VCaP (cell line): ENCODE measurements at regions not wholly inside any gene's neighbourhood (a gene's known extent, or its start where the extent isn't known, plus 50 kb on each side); places are given as distances from the start of the nearest gene placed in this dataset.

ENCODE experiments used
- H3K27ac ChIP-seq: fragments of 450-650 bp; 2 replicates; pipeline ENCODE4 v1.5.1; 2017
- CTCF ChIP-seq: fragments of 450-650 bp; conservative IDR thresholded peaks from 2 replicates; pipeline ENCODE4 v1.5.1; 2017; ENCODE audit warnings: mild to moderate bottlenecking, moderate library complexity

GRCh38 chr4:8754634-8755589 is 116.7 kb downstream of the HMX1 start:
- TF ChIP-seq CTCF = no peak
- H3K27ac ChIP-seq = no peak overlapping the region

GRCh38 chr4:8748236-8748575 is 123.4 kb downstream of the HMX1 start:
- no peak overlapping the region for H3K27ac ChIP-seq
- TF ChIP-seq CTCF = no peak

- H3K27ac ChIP-seq = no peak overlapping the region
- no peak for TF ChIP-seq CTCF
These were observed 124.0 kb downstream of the HMX1 start for GRCh38 chr4:8747467-8748235.

- no peak for TF ChIP-seq CTCF
- no peak overlapping the region for H3K27ac ChIP-seq
These were observed 124.8 kb downstream of the HMX1 start for GRCh38 chr4:8746523-8747466.

GRCh38 chr4:8745826-8746225 is 125.8 kb downstream of the HMX1 start:
- TF ChIP-seq CTCF = no peak
- no peak overlapping the region for H3K27ac ChIP-seq

GRCh38 chr4:8745005-8745790 is 126.4 kb downstream of the HMX1 start:
- TF ChIP-seq CTCF = no peak
- H3K27ac ChIP-seq = no peak overlapping the region
